ENCODE measurements at regions not wholly inside any gene's neighbourhood (a gene's known extent, or its start where the extent isn't known, plus 50 kb on each side); places are given as distances from the start of the nearest gene placed in this dataset.

- in situ Hi-C loops (cut with HindIII; ENCODE audit: low pct_unique_long_range_greater_than_20kb, low sequenced_read_pairs): no loop called here
- no peak for TF ChIP-seq JUND (IDR thresholded peaks at IDR 0.05; ENCODE audit: low read depth)
- DNase-seq (ENCODE audit: low read depth in 1 of 2, low spot score in 1 of 2): no peak
Measured at GRCh38 chr16:11437069-11437468, 91.8 kb downstream of the RMI2 start.

GRCh38 chr16:11439790-11440656 lies 94.8 kb downstream of the RMI2 start:
- peak in 1 of 2 experiments; percentile 20 for DNase-seq (ENCODE audit: low read depth in 1 of 2, low spot score in 1 of 2)
- in situ Hi-C loops (cut with HindIII; ENCODE audit: low pct_unique_long_range_greater_than_20kb, low sequenced_read_pairs): no loop called here

GRCh38 chr16:11440657-11441012 lies 95.4 kb downstream of the RMI2 start:
- no peak for TF ChIP-seq JUND (IDR thresholded peaks at IDR 0.05; ENCODE audit: low read depth)
- no peak for DNase-seq (ENCODE audit: low read depth in 1 of 2, low spot score in 1 of 2)
- in situ Hi-C loops (cut with HindIII; ENCODE audit: low pct_unique_long_range_greater_than_20kb, low sequenced_read_pairs): no loop called here

More at GRCh38 chr16:11439790-11440656, 94.8 kb downstream of the RMI2 start:
- TF ChIP-seq JUND (IDR thresholded peaks at IDR 0.05; ENCODE audit: low read depth): no peak

GRCh38 chr16:11445486-11445885 lies 100.2 kb downstream of the RMI2 start:
- no peak for DNase-seq (ENCODE audit: low read depth in 1 of 2, low spot score in 1 of 2)
- in situ Hi-C loops (cut with HindIII; ENCODE audit: low pct_unique_long_range_greater_than_20kb, low sequenced_read_pairs): no loop called here
- no peak for TF ChIP-seq JUND (IDR thresholded peaks at IDR 0.05; ENCODE audit: low read depth)

GRCh38 chr16:11446566-11447119 lies 101.4 kb downstream of the RMI2 start:
- DNase-seq (ENCODE audit: low read depth in 1 of 2, low spot score in 1 of 2): no peak
- in situ Hi-C loops (cut with HindIII; ENCODE audit: low pct_unique_long_range_greater_than_20kb, low sequenced_read_pairs): no loop called here
- no peak for TF ChIP-seq JUND (IDR thresholded peaks at IDR 0.05; ENCODE audit: low read depth)

- in situ Hi-C loops (cut with HindIII; ENCODE audit: low pct_unique_long_range_greater_than_20kb, low sequenced_read_pairs): no loop called here
- no peak for TF ChIP-seq JUND (IDR thresholded peaks at IDR 0.05; ENCODE audit: low read depth)
- no peak for DNase-seq (ENCODE audit: low read depth in 1 of 2, low spot score in 1 of 2)
Measured at GRCh38 chr16:11447272-11447671, 102.0 kb downstream of the RMI2 start.

- no peak for DNase-seq (ENCODE audit: low read depth in 1 of 2, low spot score in 1 of 2)
- in situ Hi-C loops (cut with HindIII; ENCODE audit: low pct_unique_long_range_greater_than_20kb, low sequenced_read_pairs): no loop called here
- TF ChIP-seq JUND (IDR thresholded peaks at IDR 0.05; ENCODE audit: low read depth): no peak
Measured at GRCh38 chr16:11447836-11448235, 102.6 kb downstream of the RMI2 start.

GRCh38 chr16:11448796-11449416 lies 103.6 kb downstream of the RMI2 start:
- TF ChIP-seq JUND (IDR thresholded peaks at IDR 0.05; ENCODE audit: low read depth): no peak
- DNase-seq (ENCODE audit: low read depth in 1 of 2, low spot score in 1 of 2): no peak
- in situ Hi-C loops (cut with HindIII; ENCODE audit: low pct_unique_long_range_greater_than_20kb, low sequenced_read_pairs): no loop called here

- in situ Hi-C loops (cut with HindIII; ENCODE audit: low pct_unique_long_range_greater_than_20kb, low sequenced_read_pairs): no loop called here
- no peak for DNase-seq (ENCODE audit: low read depth in 1 of 2, low spot score in 1 of 2)
- TF ChIP-seq JUND (IDR thresholded peaks at IDR 0.05; ENCODE audit: low read depth): no peak
Measured at GRCh38 chr16:11449716-11450115, 104.5 kb downstream of the RMI2 start.

- no peak for DNase-seq (ENCODE audit: low read depth in 1 of 2, low spot score in 1 of 2)
- in situ Hi-C loops (cut with HindIII; ENCODE audit: low pct_unique_long_range_greater_than_20kb, low sequenced_read_pairs): no loop called here
- TF ChIP-seq JUND (IDR thresholded peaks at IDR 0.05; ENCODE audit: low read depth): no peak
Measured at GRCh38 chr16:11450136-11450535, 104.9 kb downstream of the RMI2 start.

- TF ChIP-seq JUND (IDR thresholded peaks at IDR 0.05; ENCODE audit: low read depth): no peak
- in situ Hi-C loops (cut with HindIII; ENCODE audit: low pct_unique_long_range_greater_than_20kb, low sequenced_read_pairs): no loop called here
- DNase-seq (ENCODE audit: low read depth in 1 of 2, low spot score in 1 of 2): no peak
Measured at GRCh38 chr16:11452298-11452697, 107.0 kb downstream of the RMI2 start.

GRCh38 chr16:11452746-11453389 lies 107.6 kb downstream of the RMI2 start:
- DNase-seq (ENCODE audit: low read depth in 1 of 2, low spot score in 1 of 2): peak in 1 of 2 experiments; percentile 40
- in situ Hi-C loops (cut with HindIII; ENCODE audit: low pct_unique_long_range_greater_than_20kb, low sequenced_read_pairs): no loop called here
- TF ChIP-seq JUND (IDR thresholded peaks at IDR 0.05; ENCODE audit: low read depth): no peak

GRCh38 chr16:11456741-11457140 lies 111.5 kb downstream of the RMI2 start:
- TF ChIP-seq JUND (IDR thresholded peaks at IDR 0.05; ENCODE audit: low read depth): no peak
- in situ Hi-C loops (cut with HindIII; ENCODE audit: low pct_unique_long_range_greater_than_20kb, low sequenced_read_pairs): no loop called here
- DNase-seq (ENCODE audit: low read depth in 1 of 2, low spot score in 1 of 2): no peak
